ENCODE measurements at regions not wholly inside any gene's neighbourhood (a gene's known extent, or its start where the extent isn't known, plus 50 kb on each side); places are given as distances from the start of the nearest gene placed in this dataset.

GRCh38 chr13:43983373-43983772 is 103.7 kb downstream of the LACC1 start:
- Histone ChIP-seq H3K36me3 (ENCODE audit: control insufficient read depth, insufficient read depth, low read length) (no peaks in the 10 kb centered on the region), H3K4me3 (ENCODE audit: low read depth, low read length) (no peak overlapping the region), H3K27me3 (ENCODE audit: control insufficient read depth, insufficient read depth, low read length) (no peaks in the 10 kb centered on the region)
- no peak for TF ChIP-seq CTCF (IDR thresholded peaks at IDR 0.05; ENCODE audit: insufficient read depth, low read length, poor library complexity, severe bottlenecking)
- no peak for DNase-seq (ENCODE audit: low read depth)

- no peak overlapping the region for H3K4me3 ChIP-seq (ENCODE audit: low read depth, low read length)
- TF ChIP-seq CTCF (IDR thresholded peaks at IDR 0.05; ENCODE audit: insufficient read depth, low read length, poor library complexity, severe bottlenecking): no peak
- DNase-seq (ENCODE audit: low read depth): no peak
- H3K36me3 ChIP-seq (ENCODE audit: control insufficient read depth, insufficient read depth, low read length): no peaks in the 10 kb centered on the region
- no peaks in the 10 kb centered on the region for H3K27me3 ChIP-seq (ENCODE audit: control insufficient read depth, insufficient read depth, low read length)
Measured at GRCh38 chr13:43984292-43984691, 104.6 kb downstream of the LACC1 start.

DNA sequence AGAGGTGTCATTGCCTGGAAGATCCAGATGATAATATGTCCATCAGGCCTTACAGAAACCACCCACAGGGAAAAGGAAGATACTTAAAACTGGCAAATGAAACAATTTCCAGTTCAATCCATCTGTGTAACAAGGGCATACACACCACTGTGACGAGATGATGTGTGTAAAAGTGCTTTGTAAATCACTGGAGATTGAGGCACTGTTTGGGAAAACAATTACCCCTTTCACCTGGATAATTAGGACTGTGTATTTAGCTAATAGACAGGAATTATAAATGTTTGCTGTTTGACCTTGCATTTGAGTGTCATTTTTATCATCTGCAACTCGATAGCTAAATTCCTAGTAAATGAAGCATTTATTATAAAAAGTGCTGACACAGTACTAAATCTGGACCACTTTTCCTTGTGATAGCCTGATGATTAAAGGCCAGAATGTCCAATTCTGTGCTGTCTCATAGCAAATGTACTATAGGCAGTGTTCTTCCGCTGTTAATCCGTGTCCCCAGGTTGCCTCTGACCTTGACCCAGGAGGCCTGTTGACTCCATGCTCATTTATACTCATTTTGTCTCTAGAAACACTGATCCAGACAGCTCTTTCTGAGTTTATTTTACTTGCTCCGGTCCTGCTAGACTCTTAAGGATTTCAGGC is 105.8 kb downstream of the LACC1 start:
- no peak overlapping the region for H3K4me3 ChIP-seq (ENCODE audit: low read depth, low read length)
- no peak for TF ChIP-seq CTCF (IDR thresholded peaks at IDR 0.05; ENCODE audit: insufficient read depth, low read length, poor library complexity, severe bottlenecking)
- DNase-seq (ENCODE audit: low read depth): no peak
- H3K36me3 ChIP-seq (ENCODE audit: control insufficient read depth, insufficient read depth, low read length): no peaks in the 10 kb centered on the region
- H3K27me3 ChIP-seq (ENCODE audit: control insufficient read depth, insufficient read depth, low read length): no peaks in the 10 kb centered on the region

DNA sequence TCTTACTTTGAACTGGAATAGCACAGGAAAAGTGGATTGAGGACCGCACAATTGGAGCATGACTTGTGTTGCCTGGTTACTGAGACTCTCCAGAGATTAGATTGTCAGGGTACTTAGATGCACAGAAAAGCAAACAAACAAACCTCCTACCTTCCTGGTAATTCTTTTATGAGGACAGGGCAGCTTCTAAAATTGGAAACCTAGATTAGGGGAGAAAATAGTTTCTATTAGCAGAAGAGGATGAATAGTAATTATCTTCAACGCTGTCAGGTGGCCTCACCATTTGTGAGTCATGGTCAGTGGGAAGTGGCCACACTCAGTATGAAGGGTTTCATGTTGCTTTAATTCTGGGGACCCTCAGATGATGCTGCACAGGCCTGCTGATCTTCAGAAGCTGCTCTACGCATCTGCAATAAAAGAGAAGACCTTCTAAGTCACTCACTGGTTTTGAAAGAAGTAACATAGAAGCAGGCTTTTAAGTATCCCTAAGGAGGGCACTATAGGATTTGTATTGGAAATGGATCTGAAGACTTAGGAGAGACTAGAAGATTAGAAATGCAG is 106.8 kb downstream of the LACC1 start:
- H3K4me3 ChIP-seq (ENCODE audit: low read depth, low read length): no peak overlapping the region
- TF ChIP-seq CTCF (IDR thresholded peaks at IDR 0.05; ENCODE audit: insufficient read depth, low read length, poor library complexity, severe bottlenecking): no peak
- DNase-seq (ENCODE audit: low read depth): no peak
- no peaks in the 10 kb centered on the region for H3K27me3 ChIP-seq (ENCODE audit: control insufficient read depth, insufficient read depth, low read length)
- H3K36me3 ChIP-seq (ENCODE audit: control insufficient read depth, insufficient read depth, low read length): no peaks in the 10 kb centered on the region

DNA sequence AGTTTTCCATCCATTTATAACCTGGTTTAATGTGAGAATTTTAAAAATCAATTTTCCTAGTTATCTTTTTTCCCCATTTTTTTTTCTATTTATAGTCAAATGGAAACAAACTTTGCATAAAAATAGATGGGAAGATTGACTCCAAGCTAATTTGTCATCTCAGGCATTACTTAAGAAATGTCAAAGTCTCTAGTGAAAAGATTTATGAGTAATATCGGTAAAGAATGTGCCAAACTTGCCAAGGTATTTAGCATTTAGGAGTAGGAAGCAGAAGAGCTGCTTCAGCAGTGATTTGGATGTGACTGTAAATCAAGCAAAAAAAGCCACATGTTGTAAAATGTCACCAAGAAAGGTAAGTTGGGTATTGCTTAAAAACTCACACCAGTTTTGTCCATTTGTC is 108.6 kb downstream of the LACC1 start:
- no peak for DNase-seq (ENCODE audit: low read depth)
- no peak overlapping the region for H3K4me3 ChIP-seq (ENCODE audit: low read depth, low read length)
- H3K36me3 ChIP-seq (ENCODE audit: control insufficient read depth, insufficient read depth, low read length): no peaks in the 10 kb centered on the region
- H3K27me3 ChIP-seq (ENCODE audit: control insufficient read depth, insufficient read depth, low read length): no peaks in the 10 kb centered on the region
- no peak for TF ChIP-seq CTCF (IDR thresholded peaks at IDR 0.05; ENCODE audit: insufficient read depth, low read length, poor library complexity, severe bottlenecking)

- no peak for DNase-seq (ENCODE audit: low read depth)
- no peak overlapping the region for H3K4me3 ChIP-seq (ENCODE audit: low read depth, low read length)
- no peaks in the 10 kb centered on the region for H3K27me3 ChIP-seq (ENCODE audit: control insufficient read depth, insufficient read depth, low read length)
- no peaks in the 10 kb centered on the region for H3K36me3 ChIP-seq (ENCODE audit: control insufficient read depth, insufficient read depth, low read length)
- TF ChIP-seq CTCF (IDR thresholded peaks at IDR 0.05; ENCODE audit: insufficient read depth, low read length, poor library complexity, severe bottlenecking): no peak
Measured at GRCh38 chr13:43990021-43990420, 110.3 kb downstream of the LACC1 start.
